Tongue (tissue), 1 donor: ENCODE measurements at regions not wholly inside any gene's neighbourhood (a gene's known extent, or its start where the extent isn't known, plus 50 kb on each side); places are given as distances from the start of the nearest gene placed in this dataset.

Experiments
- DNase-seq: peaks from one replicate; pipeline ENCODE4 v3.0.0-alpha.2; 2015

DNA sequence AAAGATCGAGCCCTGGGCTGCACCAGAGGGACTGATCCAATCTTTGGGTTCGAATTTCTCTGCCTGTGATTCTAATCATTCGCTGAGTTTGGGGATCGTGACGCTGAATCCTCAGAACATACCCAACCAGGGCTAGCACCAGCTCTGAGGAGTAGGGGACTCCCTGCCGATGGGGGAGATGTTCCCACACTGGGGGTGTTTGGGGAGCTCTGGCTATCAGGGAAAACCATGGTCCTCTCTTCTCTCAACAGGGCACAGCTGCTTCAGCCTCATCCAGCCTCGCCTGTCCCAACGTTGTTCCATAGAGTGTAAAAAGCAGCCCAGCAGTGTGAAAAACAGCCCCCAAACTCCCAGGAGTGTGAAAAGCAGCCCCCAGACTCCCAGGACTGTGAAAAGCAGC is 136.6 kb downstream of the ANKRD60 start:
- DNase-seq, result no peak

DNA sequence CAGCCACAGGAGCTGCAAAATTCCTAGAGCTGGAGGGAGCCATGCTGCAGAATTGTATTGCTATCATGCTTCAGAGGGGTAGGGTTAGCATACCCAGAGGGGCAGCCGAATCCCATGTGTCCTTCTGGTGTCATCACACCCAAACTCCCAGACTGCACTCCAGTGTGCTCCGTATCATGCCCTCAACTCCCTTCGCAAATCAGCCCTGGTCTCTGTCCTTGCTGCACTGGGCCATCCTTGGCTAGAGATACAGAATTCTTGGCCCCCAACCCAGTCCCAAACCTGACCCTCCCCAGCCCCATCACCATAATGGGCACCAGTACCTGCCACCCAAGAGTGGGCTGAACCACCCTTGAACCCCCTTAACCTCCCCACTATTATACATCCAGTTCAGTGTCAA is 138.3 kb downstream of the ANKRD60 start:
- DNase-seq, result no peak

DNA sequence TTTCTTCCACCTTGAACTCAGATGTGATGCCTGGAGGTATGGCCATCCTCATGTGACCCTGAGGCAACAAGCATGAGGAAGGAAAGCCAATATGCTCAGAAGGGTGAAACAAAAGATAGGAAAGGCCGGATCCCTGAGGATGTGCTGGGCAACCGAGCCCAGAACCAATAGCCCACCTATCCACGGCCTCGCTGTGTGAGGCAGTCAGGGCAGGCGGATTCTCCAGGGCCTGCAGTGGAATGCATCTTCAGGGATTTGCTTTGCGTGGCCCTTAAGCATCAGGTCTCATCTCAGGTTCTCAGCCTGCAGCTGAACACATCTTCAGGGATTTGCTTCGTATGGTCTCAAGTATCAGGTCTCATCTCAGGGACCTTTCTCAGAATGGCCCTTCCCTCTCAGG is 139.8 kb downstream of the ANKRD60 start:
- DNase-seq, result no peak

DNA sequence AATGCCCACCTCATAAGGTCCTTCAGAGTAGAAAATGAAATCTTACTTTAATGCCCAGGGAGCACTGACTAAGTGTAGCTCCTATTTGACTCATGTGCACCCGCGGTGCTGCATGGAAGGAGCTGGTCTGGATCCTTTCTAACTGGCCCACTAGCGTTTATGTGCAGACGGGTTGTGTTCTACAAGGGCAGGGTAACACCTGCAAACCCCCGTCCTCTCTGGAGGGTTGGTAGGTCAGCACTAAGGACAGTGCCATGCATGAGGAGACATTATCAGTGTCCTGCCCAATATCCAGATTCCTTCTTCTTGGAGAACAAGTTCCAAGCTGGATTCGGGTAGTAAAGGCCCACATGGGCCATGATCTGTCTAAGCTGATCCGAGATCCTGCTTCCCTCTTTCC is 140.3 kb downstream of the ANKRD60 start:
- no peak for DNase-seq

DNA sequence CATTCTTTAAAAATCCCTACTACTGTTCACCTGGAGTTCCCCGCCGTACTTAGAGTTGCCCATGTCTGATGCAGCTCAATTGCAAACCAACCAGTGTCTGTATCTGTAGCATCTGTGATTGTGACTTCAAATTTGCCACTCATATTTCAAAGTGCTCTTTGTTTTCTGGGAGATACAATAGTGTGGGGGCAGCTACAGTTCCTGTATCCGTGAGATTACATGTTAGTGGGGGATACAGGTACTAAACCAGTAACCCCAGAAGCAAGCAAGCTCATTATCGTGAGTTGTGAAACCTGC is 140.9 kb downstream of the ANKRD60 start:
- no peak for DNase-seq

DNA sequence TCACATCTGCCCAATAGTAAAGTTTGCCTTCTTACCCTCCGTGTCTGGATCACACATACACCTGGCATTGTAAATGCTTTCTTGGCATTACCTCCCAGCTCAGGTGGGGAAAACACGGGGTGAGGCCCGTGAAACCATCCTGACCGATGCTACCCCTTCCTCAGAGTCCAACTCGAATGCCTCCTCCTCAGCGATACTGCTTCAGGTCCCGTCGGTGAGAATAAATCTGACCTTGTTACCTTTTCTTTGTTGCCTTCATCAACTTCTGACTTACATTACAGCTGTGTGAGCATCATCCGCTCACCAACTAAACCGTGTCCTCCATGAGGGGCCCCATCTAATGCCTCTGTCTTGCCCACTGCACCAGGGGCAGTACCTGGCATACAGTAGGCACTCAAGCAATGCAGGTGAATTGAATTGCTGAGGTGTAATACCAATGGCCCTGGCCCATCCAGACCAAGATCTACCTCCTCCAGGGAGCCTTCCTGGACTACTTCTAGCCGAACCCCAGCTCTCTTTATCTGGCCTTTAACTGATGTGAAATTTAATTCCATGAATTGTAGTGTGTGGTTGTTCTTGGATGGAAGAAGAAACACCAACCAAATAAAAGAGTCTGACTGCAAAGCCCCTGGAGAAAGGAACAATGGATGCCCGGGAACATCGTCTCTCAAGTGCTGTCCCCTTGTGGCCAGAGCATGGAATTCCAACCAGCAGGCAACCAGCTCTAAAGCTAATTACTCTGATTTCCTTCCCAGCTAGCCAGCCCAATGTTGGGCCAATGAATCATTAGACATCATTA is 141.5 kb downstream of the ANKRD60 start:
- peak; percentile 59 for DNase-seq

DNA sequence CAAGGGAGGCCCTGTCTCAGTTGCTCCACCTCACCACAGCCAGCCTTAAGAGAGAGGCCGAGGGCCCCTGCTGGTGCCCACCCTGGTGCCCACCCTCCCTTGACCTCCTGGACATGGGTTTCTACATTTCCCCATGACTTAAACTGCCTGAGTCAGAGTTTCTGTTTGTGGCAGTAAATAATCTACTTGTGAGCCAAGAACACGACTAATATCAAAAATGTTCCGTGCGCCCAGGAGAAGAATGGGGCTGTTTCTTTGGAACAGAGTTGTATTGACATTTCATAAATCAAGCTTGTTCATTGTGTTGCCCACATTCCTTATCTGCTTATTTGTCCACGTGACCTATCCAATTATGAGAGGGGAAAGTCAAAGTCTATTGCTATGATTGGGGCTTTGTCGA is 143.5 kb downstream of the ANKRD60 start:
- no peak for DNase-seq

DNA sequence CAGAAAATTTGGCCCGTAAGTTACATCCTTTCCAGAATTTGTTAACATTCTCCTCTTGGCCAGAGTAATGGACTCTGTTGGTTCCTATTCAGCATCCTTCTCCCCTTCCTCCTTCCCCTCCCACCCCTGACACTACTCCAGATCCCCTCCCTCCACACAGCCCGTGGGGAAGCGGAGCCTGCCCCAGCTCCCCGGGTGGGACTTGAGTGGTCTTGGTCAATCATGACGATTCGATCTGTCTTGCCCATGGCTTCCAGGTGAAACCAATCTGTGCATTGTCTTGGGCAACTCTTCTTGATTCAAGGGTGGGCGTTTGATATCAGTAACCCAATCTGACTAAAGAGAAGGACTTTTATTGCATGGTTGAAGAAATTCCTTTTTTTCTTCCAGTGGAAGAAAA is 143.9 kb downstream of the ANKRD60 start:
- no peak for DNase-seq

DNA sequence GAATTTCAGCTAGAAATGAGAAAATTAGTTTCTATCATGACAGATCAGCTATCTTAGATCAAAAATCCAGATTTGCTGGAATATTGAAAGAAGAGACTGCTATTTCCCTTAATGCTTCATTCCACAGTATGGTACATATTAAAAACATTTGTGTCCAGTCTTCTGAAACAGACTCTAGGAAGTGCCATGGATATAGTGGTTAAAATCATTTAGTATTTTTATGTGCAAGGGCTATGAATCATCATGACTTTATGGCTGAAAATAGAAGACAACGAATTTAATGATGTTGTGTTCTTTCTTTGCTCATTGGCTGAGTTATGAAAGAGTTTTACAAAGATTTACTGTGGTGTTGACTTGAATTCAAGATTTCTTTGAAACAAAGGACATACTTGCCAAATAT is 146.6 kb downstream of the ANKRD60 start:
- DNase-seq, result no peak

DNA sequence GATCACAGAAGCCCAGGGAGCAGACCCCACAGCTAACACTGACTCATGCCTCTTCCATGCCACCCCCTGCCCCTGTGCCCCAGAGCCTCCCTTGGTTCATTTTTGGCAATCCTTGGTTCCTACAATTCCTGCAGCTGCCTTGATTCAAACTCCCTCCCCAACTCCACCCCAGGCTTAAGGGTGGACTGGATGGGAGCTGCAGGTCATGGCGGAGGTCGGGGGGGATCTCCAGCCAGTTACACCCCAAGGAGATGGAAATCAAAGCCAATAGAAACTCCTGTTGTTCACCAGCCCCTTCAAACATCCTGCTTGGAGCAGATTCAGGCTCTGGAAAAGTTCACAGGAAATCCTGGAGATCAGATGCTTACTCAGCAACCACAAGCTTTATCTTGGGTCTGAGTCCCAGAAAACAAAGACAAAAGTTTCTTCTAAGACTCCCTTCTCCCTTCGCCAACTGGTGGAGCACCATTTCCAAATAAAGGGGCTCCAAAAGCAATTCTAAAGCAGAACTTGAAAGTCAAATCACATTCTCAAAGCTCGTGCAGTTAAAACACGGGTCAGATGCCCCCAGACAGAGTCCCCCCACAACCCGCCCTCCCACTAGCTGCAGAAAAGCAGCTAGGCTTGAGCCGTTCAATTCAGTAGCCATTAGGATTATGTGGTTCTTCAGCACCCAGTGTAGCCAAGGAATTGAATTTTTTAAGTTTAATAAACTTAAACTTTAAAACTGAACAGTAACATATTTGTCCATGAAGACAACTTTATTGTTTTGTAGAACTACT is 149.5 kb downstream of the ANKRD60 start:
- DNase-seq, result peak; percentile 54

DNA sequence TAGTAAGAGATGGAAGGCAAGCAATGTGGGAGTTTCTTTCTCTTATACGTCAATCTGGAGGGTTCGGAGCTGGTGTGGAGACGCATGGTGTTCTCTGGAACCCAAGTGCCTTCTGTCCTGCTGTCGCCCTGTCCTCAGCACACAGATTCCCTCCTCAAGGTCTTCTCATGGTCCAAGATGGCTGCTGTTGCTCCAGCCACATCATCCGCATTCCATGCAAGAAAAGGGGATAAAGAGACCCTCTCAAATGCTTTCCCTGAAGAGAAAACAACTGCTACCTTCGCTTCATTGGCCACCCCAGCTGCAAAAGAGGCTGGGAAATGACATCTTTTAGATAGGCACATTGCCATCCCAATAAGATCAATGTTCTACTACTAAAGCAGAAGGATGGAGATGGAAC is 151.2 kb downstream of the ANKRD60 start:
- no peak for DNase-seq

DNA sequence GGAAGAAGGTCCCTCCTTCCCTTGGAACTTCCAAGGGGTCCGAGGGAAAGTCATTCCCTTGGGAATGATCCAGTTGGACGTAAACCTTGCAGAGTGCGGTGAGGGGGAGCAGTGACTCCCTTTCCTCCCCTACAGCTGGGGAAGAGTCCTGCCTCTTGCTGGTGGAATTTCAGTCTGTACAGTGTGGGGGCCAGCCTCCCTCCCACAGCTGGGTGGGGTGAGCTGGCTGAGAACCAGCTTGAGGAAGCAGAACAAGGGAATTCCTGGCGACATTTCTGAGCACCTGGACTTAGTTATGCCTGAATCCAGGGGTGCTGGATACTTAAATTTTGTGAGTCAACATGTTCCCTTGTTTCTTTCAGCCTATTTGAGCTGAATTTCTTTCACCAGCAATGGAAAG is 152.0 kb downstream of the ANKRD60 start:
- DNase-seq, result peak; percentile 64

DNA sequence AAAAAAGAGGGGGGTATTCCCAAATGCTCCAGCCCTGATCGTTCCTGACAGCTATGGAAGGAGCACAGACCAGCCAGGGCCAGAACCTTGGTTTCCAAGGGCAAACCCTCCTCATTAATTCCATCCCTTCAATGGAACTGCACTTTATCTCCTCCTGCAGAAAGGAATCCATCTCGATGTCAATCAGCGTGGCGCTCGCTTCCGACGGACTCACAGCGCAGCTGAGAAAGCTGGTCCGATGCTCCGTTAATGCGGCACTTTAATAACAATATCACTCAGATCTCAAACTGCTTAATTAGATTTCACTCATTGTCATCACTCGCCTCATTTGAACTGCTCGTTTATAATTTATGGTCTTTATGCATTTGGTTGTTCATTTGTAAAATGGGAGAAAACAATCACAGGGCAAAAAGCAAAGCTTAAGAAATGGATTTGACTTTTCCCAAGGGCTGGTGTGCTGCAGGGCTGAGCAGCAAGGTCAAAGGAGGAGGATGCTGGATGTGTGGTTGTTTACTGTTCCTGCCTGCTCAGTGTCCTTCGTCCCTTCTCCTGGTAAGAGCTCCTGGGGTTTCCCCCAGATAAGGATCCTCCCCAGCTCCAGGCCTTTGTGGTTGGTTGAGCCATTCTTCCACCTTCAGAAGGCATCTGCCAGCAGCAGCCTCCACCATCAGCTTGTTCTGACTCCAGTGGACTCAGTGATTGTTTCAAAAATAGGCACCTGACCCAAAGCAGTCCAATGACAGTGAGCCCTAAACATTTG is 152.7 kb downstream of the ANKRD60 start:
- DNase-seq, result no peak

DNA sequence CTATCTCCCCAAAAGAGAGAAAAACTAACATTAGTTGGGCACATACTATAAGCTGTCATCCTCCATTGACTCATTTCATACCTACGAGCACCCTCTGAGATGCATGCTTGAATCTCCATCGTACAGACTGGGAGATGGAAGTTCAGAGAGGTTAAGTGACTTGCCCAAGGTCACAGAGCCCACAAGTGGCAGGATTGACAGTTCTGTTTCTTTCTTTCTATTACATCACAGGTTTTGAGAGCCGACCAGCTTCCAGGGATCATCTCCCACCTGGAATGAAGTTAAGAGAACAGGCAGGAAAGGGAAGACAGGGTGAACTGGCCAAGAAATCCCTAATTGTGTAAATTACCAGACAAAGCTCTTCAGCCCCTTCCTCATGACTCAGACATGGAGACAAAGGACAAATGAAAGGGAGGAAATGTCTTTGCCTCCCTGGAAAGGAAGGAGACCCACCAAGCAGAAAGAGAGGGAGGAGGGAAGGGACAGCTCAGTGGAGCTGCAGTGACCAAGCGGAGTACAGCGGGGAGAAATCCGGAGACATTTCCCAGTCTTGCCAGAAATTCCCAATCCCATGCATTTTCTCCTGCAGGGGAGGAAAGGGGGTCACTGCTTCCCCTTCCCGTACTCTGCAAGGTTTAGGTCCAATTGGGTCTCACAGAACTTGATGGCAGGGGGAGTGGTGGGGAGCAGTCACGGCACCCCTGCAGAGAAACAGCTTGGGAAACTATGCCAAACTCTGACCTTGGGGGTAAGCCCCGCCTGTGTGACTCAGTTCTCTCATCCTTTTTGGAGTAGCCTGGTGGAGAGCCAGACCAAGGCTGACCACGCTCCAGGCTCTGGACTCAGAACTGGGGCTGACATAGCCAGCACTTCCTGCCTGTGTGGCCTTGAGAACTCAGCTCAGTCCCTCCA is 154.3 kb downstream of the ANKRD60 start:
- DNase-seq, result no peak

DNA sequence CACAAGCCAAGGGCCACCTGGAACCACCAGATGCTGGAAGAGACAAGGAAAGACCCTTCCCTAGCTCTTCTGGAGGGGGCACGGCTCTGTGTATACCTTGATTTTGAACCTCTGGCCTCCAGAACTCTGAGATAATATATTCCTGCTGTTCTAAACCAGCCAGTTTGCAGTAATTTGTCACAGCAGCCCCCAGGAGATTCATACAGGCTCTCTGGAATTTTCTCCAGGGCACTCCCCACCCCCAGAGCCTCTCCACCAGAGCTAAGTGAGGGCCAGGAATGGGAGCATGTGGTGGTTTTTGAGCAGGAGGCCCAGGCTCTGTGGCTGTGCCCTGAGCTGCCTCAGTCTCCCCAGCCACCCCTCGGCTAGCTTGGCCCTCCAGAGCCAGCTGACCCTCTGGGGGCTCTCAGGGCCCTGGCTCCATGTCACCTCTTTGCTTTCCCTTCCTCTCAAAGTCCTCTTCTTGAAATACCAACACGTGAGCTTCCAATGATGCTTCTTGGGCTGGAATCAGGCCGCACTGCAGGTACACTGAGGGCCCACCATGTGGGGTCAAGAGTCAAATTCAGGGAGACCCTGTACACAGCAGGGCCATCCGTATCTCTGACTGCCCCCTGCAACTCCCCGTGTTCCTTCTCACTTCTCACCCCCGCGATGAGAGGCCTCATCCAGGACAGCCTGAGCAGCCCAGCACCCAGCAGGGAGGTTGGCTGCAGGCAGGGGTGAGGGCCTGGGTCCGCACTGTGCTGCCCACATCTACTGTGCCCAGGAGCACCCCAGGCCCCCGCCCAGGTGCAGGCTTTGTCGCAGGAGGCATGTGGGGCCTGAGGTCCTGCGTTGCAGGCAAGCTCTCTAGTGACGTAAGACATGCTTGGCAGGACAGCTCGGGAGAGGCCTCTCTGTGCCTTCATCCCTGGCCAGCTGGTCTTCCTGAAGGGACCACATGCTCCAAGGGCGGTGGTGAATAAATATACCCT is 155.5 kb downstream of the ANKRD60 start:
- no peak for DNase-seq

DNA sequence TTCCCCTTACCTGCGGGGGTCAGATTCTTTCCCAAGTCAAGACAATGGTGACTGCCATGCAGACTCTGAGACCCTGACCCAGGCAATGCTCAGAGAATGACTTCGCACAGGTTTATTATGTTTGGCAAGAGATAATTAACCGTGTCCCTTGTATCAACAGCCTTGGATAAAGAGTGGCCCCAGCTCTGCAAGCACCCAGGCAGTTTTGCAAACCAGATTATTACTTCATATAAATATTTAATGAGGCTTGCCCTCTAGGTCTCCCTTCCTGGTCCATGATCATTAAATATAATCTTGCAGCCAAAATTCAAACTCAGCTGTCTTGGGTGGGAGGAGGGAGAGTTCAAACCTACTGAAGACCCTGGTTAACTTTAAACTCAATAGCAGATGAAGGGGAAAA is 156.5 kb downstream of the ANKRD60 start:
- no peak for DNase-seq

DNA sequence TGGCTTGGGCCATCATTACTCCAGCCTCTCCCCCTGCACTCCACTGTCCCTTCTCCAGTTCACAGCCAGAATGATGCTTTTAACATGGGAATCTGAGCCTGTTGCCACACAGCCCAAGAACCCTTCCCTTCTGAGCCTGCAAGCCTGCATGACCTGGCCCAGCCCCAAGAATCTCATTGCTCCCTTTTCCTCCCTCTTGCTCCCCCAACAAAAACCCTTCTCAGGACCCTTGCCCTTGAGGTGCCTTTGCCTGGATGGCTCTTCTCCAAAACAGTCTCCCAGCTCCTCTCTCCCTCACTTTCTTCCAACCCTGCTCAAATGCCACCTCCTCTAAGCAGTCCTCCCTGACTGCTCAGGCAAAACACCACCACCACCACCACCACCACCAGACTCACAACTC is 157.2 kb downstream of the ANKRD60 start:
- no peak for DNase-seq

DNA sequence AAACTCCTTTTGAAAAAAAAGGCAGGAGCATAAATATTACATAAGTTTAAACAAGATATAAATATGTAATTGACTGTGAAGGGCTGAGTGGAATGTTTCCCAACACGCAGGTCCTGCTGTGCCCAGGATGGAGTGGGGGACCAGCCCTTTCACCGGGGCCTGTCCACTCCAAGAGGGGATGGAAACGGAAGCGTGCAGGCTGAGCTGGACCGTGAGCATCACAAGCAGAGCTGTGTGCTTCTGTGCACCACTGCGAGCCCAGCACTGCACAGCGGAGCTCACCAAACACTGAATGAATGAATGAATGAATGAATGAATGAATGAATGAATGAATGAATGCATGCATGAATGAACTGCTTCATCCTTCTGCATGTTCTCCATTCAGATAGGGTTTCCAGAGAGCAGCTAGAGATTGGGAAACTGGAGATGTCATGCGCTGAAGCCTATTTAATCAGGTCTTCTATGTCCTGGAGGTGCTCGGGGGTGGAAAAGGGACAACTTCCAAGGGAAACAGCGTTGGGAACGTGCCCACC is 157.7 kb downstream of the ANKRD60 start:
- no peak for DNase-seq

DNA sequence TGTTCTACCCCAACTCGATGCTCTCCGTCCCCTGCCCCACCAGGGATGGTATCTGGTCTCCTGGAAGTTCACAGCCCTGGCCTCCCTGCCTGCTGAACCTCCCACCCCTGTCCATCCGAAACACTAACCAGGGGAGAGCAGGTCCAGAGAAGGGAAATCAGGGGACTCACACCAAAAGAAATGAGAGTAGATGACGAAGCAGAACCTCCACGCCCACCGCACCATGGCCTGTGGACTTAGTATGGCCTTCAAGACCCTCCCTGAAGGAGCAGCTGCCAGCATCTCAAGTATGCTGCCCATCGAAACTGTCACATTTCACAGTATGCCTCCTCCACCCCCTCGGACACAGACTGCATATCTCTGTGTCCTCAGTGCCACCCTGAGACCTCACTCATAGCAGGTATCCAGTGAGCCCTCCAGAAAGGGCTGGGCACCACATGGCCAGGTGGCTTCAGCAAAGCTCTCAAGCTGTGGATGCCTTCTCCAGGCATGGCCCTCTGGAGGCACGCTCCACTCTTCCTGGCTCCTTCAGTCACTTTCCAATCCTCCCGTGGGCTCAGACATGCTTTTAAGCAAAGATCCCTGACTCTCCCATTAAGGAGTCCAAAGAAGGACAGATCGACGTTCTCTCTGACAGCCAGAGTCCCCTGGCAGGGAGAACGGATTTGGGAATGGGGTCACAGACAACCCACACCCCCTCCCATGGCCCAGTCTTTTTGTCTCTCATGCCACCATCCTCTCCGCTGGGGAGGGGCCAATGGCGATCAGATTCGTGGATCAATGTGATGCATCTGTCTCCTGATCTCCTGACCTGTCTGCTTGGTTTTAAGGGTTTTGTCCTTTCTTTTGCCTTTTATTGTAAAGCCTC is 158.4 kb downstream of the ANKRD60 start:
- DNase-seq, result no peak

DNA sequence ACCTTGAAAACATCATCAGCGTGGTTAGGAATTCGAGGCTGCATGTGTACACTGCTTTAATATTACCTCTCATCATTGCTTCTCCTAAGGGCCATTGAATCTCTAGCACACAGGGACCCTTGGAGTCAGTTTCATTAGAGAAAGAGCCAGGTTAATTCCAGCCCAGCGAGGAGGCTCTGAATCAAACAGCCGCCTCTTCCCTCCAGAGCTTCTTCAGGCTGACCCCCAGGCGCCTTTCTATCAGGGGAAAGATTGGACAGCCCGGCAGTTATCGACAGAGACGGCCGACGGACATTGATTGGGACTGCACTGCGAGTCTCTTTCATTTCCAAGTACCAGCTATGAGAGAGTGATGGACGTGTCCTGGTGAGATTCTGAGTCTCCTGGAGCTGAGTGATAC is 159.2 kb downstream of the ANKRD60 start:
- DNase-seq, result no peak
